AG10803 (cell line): ENCODE measurements at regions not wholly inside any gene's neighbourhood (a gene's known extent, or its start where the extent isn't known, plus 50 kb on each side); places are given as distances from the start of the nearest gene placed in this dataset.
"Not testable (repeated sequence)": the region's sequence is repeated elsewhere in the genome, so short reads cannot be mapped to it uniquely, and the experiment has no call there.

ENCODE experiments used
- DNase-seq: peaks from one replicate; pipeline ENCODE4 v3.0.0; 2010; ENCODE audit warnings: low read depth
- H3K4me3 ChIP-seq: 2 replicates; pipeline ENCODE4 v1.5.1; 2011; ENCODE audit warnings: mild to moderate bottlenecking, low read length, control low read depth
- CTCF ChIP-seq: conservative IDR thresholded peaks from 2 replicates; pipeline ENCODE4 v1.5.1; 2011; ENCODE audit warnings: mild to moderate bottlenecking, low read length, control low read depth, inconsistent platforms

GRCh38 chr15:20106026-20106425, 435.6 kb downstream of the GOLGA6L6 start:
- H3K4me3 ChIP-seq, result no peak overlapping the region
- TF ChIP-seq CTCF, result no peak
- no peak for DNase-seq

GRCh38 chr15:20105011-20105990, 436.3 kb downstream of the GOLGA6L6 start:
- DNase-seq, result not testable (repeated sequence)

GRCh38 chr15:20104551-20104950, 437.0 kb downstream of the GOLGA6L6 start:
- not testable (repeated sequence) for DNase-seq, H3K4me3 ChIP-seq

More at GRCh38 chr15:20105011-20105990, 436.3 kb downstream of the GOLGA6L6 start:
- H3K4me3 ChIP-seq, result not testable (repeated sequence)

- H3K4me3 ChIP-seq, DNase-seq: not testable (repeated sequence)
Measured at GRCh38 chr15:20102862-20103261, 438.7 kb downstream of the GOLGA6L6 start.

- DNase-seq, H3K4me3 ChIP-seq: not testable (repeated sequence)
Measured at GRCh38 chr15:20102209-20102608, 439.4 kb downstream of the GOLGA6L6 start.

- DNase-seq, H3K4me3 ChIP-seq: not testable (repeated sequence)
Measured at GRCh38 chr15:20101281-20101680, 440.3 kb downstream of the GOLGA6L6 start.

- H3K4me3 ChIP-seq, result not testable (repeated sequence)
Measured at GRCh38 chr15:20100604-20101270, 440.9 kb downstream of the GOLGA6L6 start.

GRCh38 chr15:20095699-20096303, 445.8 kb downstream of the GOLGA6L6 start:
- H3K4me3 ChIP-seq, DNase-seq: not testable (repeated sequence)

More at GRCh38 chr15:20100604-20101270, 440.9 kb downstream of the GOLGA6L6 start:
- DNase-seq, result not testable (repeated sequence)

- DNase-seq, H3K4me3 ChIP-seq: not testable (repeated sequence)
Measured at GRCh38 chr15:20089541-20089940, 452.1 kb downstream of the GOLGA6L6 start.

GRCh38 chr15:20084026-20084425, 457.6 kb downstream of the GOLGA6L6 start:
- not testable (repeated sequence) for DNase-seq, H3K4me3 ChIP-seq

- not testable (repeated sequence) for H3K4me3 ChIP-seq, DNase-seq
Measured at GRCh38 chr15:20074082-20074481, 467.5 kb downstream of the GOLGA6L6 start.

- DNase-seq, H3K4me3 ChIP-seq: not testable (repeated sequence)
Measured at GRCh38 chr15:20069043-20069442, 472.6 kb downstream of the GOLGA6L6 start.

- DNase-seq, H3K4me3 ChIP-seq: not testable (repeated sequence)
Measured at GRCh38 chr15:20066173-20066572, 475.4 kb downstream of the GOLGA6L6 start.

GRCh38 chr15:20065508-20065907, 476.1 kb downstream of the GOLGA6L6 start:
- not testable (repeated sequence) for DNase-seq, H3K4me3 ChIP-seq

GRCh38 chr15:20063167-20063566, 478.4 kb downstream of the GOLGA6L6 start:
- DNase-seq, H3K4me3 ChIP-seq: not testable (repeated sequence)

- not testable (repeated sequence) for H3K4me3 ChIP-seq, DNase-seq
Measured at GRCh38 chr15:20060838-20061237, 480.8 kb downstream of the GOLGA6L6 start.

GRCh38 chr15:20056871-20057270, 484.7 kb downstream of the GOLGA6L6 start:
- DNase-seq, H3K4me3 ChIP-seq: not testable (repeated sequence)

- not testable (repeated sequence) for H3K4me3 ChIP-seq, DNase-seq
Measured at GRCh38 chr15:20055921-20056320, 485.7 kb downstream of the GOLGA6L6 start.
